GM21786 (cell line): ENCODE measurements at regions not wholly inside any gene's neighbourhood (a gene's known extent, or its start where the extent isn't known, plus 50 kb on each side); places are given as distances from the start of the nearest gene placed in this dataset.
"Not testable (repeated sequence)": the region's sequence is repeated elsewhere in the genome, so short reads cannot be mapped to it uniquely, and the experiment has no call there.

ENCODE experiments used
- ATAC-seq: cut with Tn5 transposase; IDR thresholded peaks from one replicate; pipeline ENCODE4 v1.9.1; 2021; ENCODE audit not compliant: unreplicated experiment

DNA sequence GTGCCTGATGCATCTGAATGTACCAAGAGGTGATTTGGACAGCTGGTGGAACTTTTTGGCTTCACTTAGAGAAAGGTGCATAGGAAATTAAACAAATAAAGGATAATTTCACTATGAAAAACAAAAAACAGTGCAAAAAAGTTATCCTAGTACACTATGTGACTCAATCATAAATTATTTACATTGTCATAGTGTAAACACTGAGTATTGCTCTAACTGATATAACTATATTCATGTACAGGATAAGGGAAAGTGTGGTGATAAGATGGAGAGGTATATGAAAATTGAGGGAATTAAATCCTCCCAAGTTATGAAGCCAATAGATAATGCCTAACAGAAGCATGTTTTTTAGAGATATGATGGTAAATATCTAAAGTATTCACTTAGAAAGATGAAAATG is 50.2 kb upstream of the CPNE4 start:
- no peak for ATAC-seq

GRCh38 chr3:132087356-132087755 is 52.5 kb upstream of the CPNE4 start:
- ATAC-seq: no peak

DNA sequence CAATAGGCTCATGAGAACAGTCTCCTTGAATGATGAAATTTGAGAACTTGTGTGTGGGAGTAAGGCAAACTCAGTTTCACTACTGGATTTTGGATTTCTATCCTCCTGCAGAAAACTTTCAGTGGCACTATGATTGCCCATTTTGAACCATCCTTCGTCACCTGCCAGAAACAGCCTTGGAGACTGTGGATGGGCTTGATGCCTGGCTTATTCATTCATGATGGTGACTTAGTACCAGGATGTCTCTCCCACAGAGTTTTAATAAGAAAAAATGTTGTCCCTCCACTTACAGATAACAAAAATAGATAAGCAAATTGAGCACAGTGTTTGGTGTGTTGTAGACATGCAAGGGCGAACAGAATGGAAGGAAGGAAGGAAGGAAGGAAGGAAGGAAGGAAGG is 53.5 kb upstream of the CPNE4 start:
- no peak for ATAC-seq

DNA sequence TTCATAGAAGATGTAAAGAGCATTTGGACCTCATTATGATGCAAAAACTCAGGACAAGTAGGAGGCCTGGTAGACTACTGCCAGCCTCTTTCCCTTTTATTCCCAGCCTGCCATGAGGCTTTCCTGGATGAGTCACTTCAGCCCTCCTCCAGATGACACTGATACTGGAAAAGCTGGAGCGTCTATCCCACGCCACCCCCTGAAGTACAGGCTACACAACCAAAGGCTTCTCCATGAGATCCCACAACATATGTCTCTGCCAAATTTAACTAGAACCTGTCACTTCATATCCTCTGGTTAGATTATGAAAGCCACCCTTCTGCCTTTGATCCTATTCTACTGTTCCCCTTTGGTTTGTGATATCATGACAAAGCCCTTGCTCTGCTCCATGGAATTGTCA is 56.1 kb upstream of the CPNE4 start:
- ATAC-seq: no peak

GRCh38 chr3:132116601-132117000 is 81.8 kb upstream of the CPNE4 start:
- ATAC-seq: no peak

GRCh38 chr3:132117642-132118041 is 82.8 kb upstream of the CPNE4 start:
- no peak for ATAC-seq

GRCh38 chr3:132119531-132119930 is 84.7 kb upstream of the CPNE4 start:
- ATAC-seq: no peak

GRCh38 chr3:132124096-132124495 is 89.3 kb upstream of the CPNE4 start:
- no peak for ATAC-seq

- no peak for ATAC-seq
These were observed 90.0 kb upstream of the CPNE4 start for GRCh38 chr3:132124651-132125284.

- ATAC-seq: no peak
These were observed 99.8 kb upstream of the CPNE4 start for GRCh38 chr3:132134611-132135010.

DNA sequence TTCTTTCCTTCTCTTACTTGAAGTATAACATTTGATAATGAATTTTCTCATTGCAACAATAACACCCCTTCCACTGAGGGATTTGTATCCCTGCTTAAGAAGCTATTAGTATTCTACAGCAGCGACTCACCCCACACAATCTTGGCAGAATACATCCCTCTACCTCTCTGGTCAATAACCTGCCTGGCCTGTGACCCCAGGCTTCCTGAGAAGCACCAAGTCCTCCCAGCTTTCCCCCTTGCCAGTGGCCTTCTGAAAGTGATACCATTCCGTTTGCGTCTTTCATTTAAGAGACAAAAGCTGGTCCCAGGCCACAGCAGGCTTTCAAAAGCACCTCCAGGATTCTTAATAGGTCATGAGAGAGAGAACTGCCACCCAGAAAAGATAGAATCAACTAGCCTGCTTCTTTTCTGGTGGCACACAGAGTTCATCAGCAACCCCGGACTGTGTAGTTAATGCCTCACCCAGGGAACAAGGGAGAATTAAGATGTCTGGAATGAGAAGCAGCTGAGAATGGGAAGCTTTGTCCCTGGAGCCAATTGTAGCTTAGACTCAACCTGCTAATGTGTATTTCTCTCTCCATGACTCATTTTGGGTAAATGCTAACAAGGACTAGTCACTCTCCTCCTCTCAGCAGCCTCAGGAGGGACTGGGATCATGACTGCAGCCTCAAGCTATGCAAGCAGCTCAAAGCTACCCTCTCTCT is 101.0 kb upstream of the CPNE4 start:
- ATAC-seq: no peak

GRCh38 chr3:132136334-132136716 is 101.5 kb upstream of the CPNE4 start:
- no peak for ATAC-seq

GRCh38 chr3:132136902-132137301 is 102.1 kb upstream of the CPNE4 start:
- ATAC-seq: not testable (repeated sequence)

DNA sequence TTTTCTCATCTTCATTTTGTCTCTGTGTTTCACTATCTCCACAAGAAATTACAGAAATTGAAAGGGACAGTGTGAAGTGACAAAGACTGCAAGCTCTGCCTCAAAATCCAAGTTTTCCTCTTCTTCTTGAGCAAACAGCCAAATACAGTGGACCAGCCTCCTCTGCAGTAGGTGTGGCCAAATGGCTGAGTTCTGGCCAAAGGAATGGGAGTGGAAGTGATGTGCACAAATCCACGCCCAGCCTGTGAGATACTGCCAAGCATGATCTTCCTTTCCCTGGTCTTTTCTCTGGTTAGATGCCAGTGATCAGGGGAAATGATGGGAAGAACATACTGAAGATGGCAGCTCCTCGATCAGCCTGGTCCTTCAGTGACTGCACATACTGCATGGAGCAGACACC is 111.0 kb upstream of the CPNE4 start:
- ATAC-seq: no peak

GRCh38 chr3:132154619-132155018 is 119.8 kb upstream of the CPNE4 start:
- ATAC-seq: no peak

- no peak for ATAC-seq
These were observed 124.3 kb upstream of the CPNE4 start for GRCh38 chr3:132159145-132159544.

- no peak for ATAC-seq
These were observed 125.4 kb upstream of the CPNE4 start for GRCh38 chr3:132160198-132160597.

DNA sequence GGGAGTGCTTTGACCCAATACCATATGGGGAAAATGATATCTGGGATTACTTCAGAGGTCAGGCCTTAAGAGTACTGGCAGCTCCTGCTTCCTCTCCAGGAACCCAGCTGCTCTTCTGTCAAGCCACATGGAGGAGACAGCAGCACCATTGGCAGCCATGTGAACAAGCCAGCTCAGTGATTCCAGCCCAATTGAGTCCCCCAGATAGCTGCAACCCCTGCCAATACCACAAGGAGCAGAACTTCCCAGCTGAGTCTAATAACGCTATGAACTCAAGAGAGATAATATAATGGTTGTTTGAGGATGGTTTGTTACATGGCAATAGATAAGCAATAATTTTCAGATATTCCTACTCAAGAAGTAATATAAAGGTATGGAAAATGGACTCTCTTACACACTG is 126.8 kb upstream of the CPNE4 start:
- no peak for ATAC-seq

- ATAC-seq: no peak
These were observed 129.8 kb upstream of the CPNE4 start for GRCh38 chr3:132164469-132165092.

GRCh38 chr3:132167870-132168269 is 133.1 kb upstream of the CPNE4 start:
- no peak for ATAC-seq

- ATAC-seq: no peak
These were observed 139.7 kb upstream of the CPNE4 start for GRCh38 chr3:132174500-132174899.

GRCh38 chr3:132180337-132180791 is 136.8 kb upstream of the ACP3 start:
- ATAC-seq: no peak
